Muscle of leg (tissue), 3 donors: ENCODE measurements at regions not wholly inside any gene's neighbourhood (a gene's known extent, or its start where the extent isn't known, plus 50 kb on each side); places are given as distances from the start of the nearest gene placed in this dataset.

ENCODE experiments used
- DNase-seq: peaks from one replicate; pipeline ENCODE4 v3.0.0; 2013
- H3K27ac ChIP-seq: one replicate; pipeline ENCODE4 v1.5.1; 2013; ENCODE audit warnings: mild to moderate bottlenecking, low read length, control low read depth
- H3K27me3 ChIP-seq: one replicate; pipeline ENCODE4 v1.6.1; 2013; ENCODE audit warnings: low read length; ENCODE audit not compliant: control insufficient read depth, insufficient read depth
- H3K36me3 ChIP-seq: one replicate; pipeline ENCODE4 v1.6.1; 2013; ENCODE audit warnings: low read length; ENCODE audit not compliant: control insufficient read depth, insufficient read depth
- H3K4me1 ChIP-seq: one replicate; pipeline ENCODE4 v1.6.1; 2013; ENCODE audit warnings: low read length; ENCODE audit not compliant: control insufficient read depth, insufficient read depth
- H3K4me3 ChIP-seq: one replicate; pipeline ENCODE4 v1.5.1; 2013; ENCODE audit warnings: low read length, control low read depth
- H3K9me3 ChIP-seq: replicated peaks from 2 replicates; pipeline ENCODE4 v1.6.1; 2013; ENCODE audit warnings: low read depth, low read length; ENCODE audit not compliant: control insufficient read depth
- WGBS: methylation state at CpG from one replicate; pipeline ENCODE4 v1.1.5; 2013; ENCODE audit warnings: missing lambda C conversion rate; ENCODE audit not compliant: insufficient coverage; 5-methylcytosine and 5-hydroxymethylcytosine counted together

- Histone ChIP-seq H3K27me3 (no peaks in the 10 kb centered on the region), H3K36me3 (no peaks in the 10 kb centered on the region), H3K27ac (no peak overlapping the region), H3K9me3 (no peaks in the 10 kb centered on the region), H3K4me3 (no peak overlapping the region), H3K4me1 (peaks cover 16% of the 10 kb centered on the region)
- WGBS, result 86% methylated on average over 1 of the region's 4 CpGs
- DNase-seq, result no peak
These were observed 174.1 kb downstream of the RPS24 start for GRCh38 chr10:78207776-78208175.

GRCh38 chr10:78209970-78210369, 176.3 kb downstream of the RPS24 start:
- Histone ChIP-seq H3K9me3 (no peaks in the 10 kb centered on the region), H3K4me3 (no peak overlapping the region), H3K27ac (no peak overlapping the region), H3K36me3 (no peaks in the 10 kb centered on the region), H3K27me3 (no peaks in the 10 kb centered on the region), H3K4me1 (peaks cover 20% of the 10 kb centered on the region)
- no CpG with 5 or more reads among the region's 4 CpGs for WGBS
- DNase-seq, result no peak

GRCh38 chr10:78210548-78210947, 176.9 kb downstream of the RPS24 start:
- WGBS, result 94% methylated on average over 3 of the region's 5 CpGs
- no peak overlapping the region for H3K4me3 ChIP-seq
- DNase-seq, result no peak
- no peaks in the 10 kb centered on the region for H3K36me3 ChIP-seq
- H3K27me3 ChIP-seq, result no peaks in the 10 kb centered on the region
- H3K9me3 ChIP-seq, result no peaks in the 10 kb centered on the region
- H3K4me1 ChIP-seq, result peaks cover 26% of the 10 kb centered on the region
- no peak overlapping the region for H3K27ac ChIP-seq

- H3K4me1 ChIP-seq, result peaks cover 30% of the 10 kb centered on the region
- no peaks in the 10 kb centered on the region for H3K9me3 ChIP-seq
- no peak for DNase-seq
- H3K36me3 ChIP-seq, result no peaks in the 10 kb centered on the region
- no peak overlapping the region for H3K4me3 ChIP-seq
- 75% methylated on average over 6 of the region's 6 CpGs for WGBS
- H3K27ac ChIP-seq, result no peak overlapping the region
- no peaks in the 10 kb centered on the region for H3K27me3 ChIP-seq
These were observed 177.3 kb downstream of the RPS24 start for GRCh38 chr10:78210976-78211375.

- 54% methylated on average over 5 of the region's 6 CpGs for WGBS
- no peak overlapping the region for H3K27ac ChIP-seq
- H3K4me3 ChIP-seq, result no peak overlapping the region
- peaks cover 32% of the 10 kb centered on the region for H3K4me1 ChIP-seq
- H3K9me3 ChIP-seq, result no peaks in the 10 kb centered on the region
- DNase-seq, result peak; percentile 69
- H3K36me3 ChIP-seq, result no peaks in the 10 kb centered on the region
- H3K27me3 ChIP-seq, result no peaks in the 10 kb centered on the region
These were observed 177.9 kb downstream of the RPS24 start for GRCh38 chr10:78211561-78212051.

GRCh38 chr10:78212060-78212785, 178.6 kb downstream of the RPS24 start:
- Histone ChIP-seq H3K4me1 (peaks cover 35% of the 10 kb centered on the region), H3K27me3 (no peaks in the 10 kb centered on the region), H3K9me3 (no peaks in the 10 kb centered on the region), H3K4me3 (no peak overlapping the region), H3K36me3 (no peaks in the 10 kb centered on the region), H3K27ac (no peak overlapping the region)
- 58% methylated on average over 3 of the region's 10 CpGs for WGBS
- DNase-seq, result peak; percentile 79

- H3K4me1 ChIP-seq, result peaks cover 38% of the 10 kb centered on the region
- H3K27me3 ChIP-seq, result no peaks in the 10 kb centered on the region
- H3K9me3 ChIP-seq, result no peaks in the 10 kb centered on the region
- H3K4me3 ChIP-seq, result no peak overlapping the region
- DNase-seq, result peak; percentile 25
- no peak overlapping the region for H3K27ac ChIP-seq
- WGBS, result no CpG with 5 or more reads among the region's 7 CpGs
- no peaks in the 10 kb centered on the region for H3K36me3 ChIP-seq
These were observed 179.1 kb downstream of the RPS24 start for GRCh38 chr10:78212786-78213175.

GRCh38 chr10:78214955-78215354, 181.3 kb downstream of the RPS24 start:
- peak overlapping the region; percentile 82 for H3K27ac ChIP-seq
- H3K9me3 ChIP-seq, result no peaks in the 10 kb centered on the region
- peak; percentile 35 for DNase-seq
- 83% methylated on average over 3 of the region's 4 CpGs for WGBS
- no peaks in the 10 kb centered on the region for H3K36me3 ChIP-seq
- peaks cover 38% of the 10 kb centered on the region for H3K4me1 ChIP-seq
- H3K4me3 ChIP-seq, result no peak overlapping the region
- peaks cover 3% of the 10 kb centered on the region for H3K27me3 ChIP-seq

- peaks cover 38% of the 10 kb centered on the region for H3K4me1 ChIP-seq
- H3K9me3 ChIP-seq, result no peaks in the 10 kb centered on the region
- DNase-seq, result peak; percentile 99
- WGBS, result 8% methylated on average over 12 of the region's 12 CpGs
- no peaks in the 10 kb centered on the region for H3K36me3 ChIP-seq
- peak overlapping the region; percentile 82 for H3K27ac ChIP-seq
- H3K27me3 ChIP-seq, result peaks cover 3% of the 10 kb centered on the region
- H3K4me3 ChIP-seq, result no peak overlapping the region
These were observed 182.0 kb downstream of the RPS24 start for GRCh38 chr10:78215645-78216044.

- no peak overlapping the region for H3K27ac ChIP-seq
- no peak for DNase-seq
- H3K9me3 ChIP-seq, result no peaks in the 10 kb centered on the region
- H3K36me3 ChIP-seq, result no peaks in the 10 kb centered on the region
- peaks cover 30% of the 10 kb centered on the region for H3K4me1 ChIP-seq
- peaks cover 3% of the 10 kb centered on the region for H3K27me3 ChIP-seq
- 65% methylated on average over 3 of the region's 6 CpGs for WGBS
- H3K4me3 ChIP-seq, result no peak overlapping the region
These were observed 183.7 kb downstream of the RPS24 start for GRCh38 chr10:78217336-78217735.
